ENCODE measurements at regions not wholly inside any gene's neighbourhood (a gene's known extent, or its start where the extent isn't known, plus 50 kb on each side); places are given as distances from the start of the nearest gene placed in this dataset.

- Histone ChIP-seq H3K9ac (ENCODE audit: extremely low read depth, insufficient read length, low read length) (no peak overlapping the region), H2BK15ac (ENCODE audit: low read depth, low read length) (no peak overlapping the region), H3T11ph (ENCODE audit: low read length) (no peak overlapping the region), H2BK5ac (ENCODE audit: insufficient read length, low read length) (no peak overlapping the region), H3K4ac (ENCODE audit: low read depth, low read length) (no peak overlapping the region), H2BK12ac (ENCODE audit: insufficient read length, low read depth, low read length) (no peak overlapping the region), H3K79me1 (ENCODE audit: insufficient read depth, low read depth, low read length, poor library complexity, severe bottlenecking) (no peaks in the 10 kb centered on the region), H3K4me1 (ENCODE audit: insufficient read depth, low read length) (no peaks in the 10 kb centered on the region), H3K27ac (ENCODE audit: insufficient read length, low read depth, low read length) (no peak overlapping the region), H2AFZ (ENCODE audit: low read length) (no peak overlapping the region), H3K4me2 (ENCODE audit: insufficient read depth, insufficient read length, low read length) (no peak overlapping the region), H2AK5ac (ENCODE audit: insufficient read length, low read length) (no peak overlapping the region), H3K14ac (ENCODE audit: insufficient read depth, low read length) (no peak overlapping the region), H4K5ac (ENCODE audit: insufficient read length, low read depth, low read length) (no peak overlapping the region), H3K79me2 (ENCODE audit: insufficient read depth, low read length) (no peaks in the 10 kb centered on the region), H3K27me3 (ENCODE audit: insufficient read depth, low read length) (no peaks in the 10 kb centered on the region), H4K91ac (ENCODE audit: insufficient read length, low read depth, low read length) (no peak overlapping the region), H3K56ac (ENCODE audit: insufficient read length, low read depth, low read length) (no peak overlapping the region), H3K9me3 (ENCODE audit: control insufficient read depth, low read depth, low read length) (no peaks in the 10 kb centered on the region), H2BK120ac (ENCODE audit: low read depth, low read length, poor library complexity, severe bottlenecking) (no peak overlapping the region), H3K23me2 (ENCODE audit: insufficient read length, low read depth, low read length, poor library complexity, severe bottlenecking) (no peaks in the 10 kb centered on the region), H2BK20ac (ENCODE audit: low read depth, low read length, poor library complexity, severe bottlenecking) (no peak overlapping the region), H4K20me1 (ENCODE audit: control insufficient read depth, insufficient read depth, insufficient read length) (no peaks in the 10 kb centered on the region), H4K8ac (replicated peaks; ENCODE audit: insufficient read length, low read depth, low read length) (no peak overlapping the region), H3K23ac (ENCODE audit: insufficient read length, low read depth, low read length) (no peak overlapping the region), H3K18ac (ENCODE audit: insufficient read length, low read depth, low read length) (no peak overlapping the region)
- H3K27ac Mint-ChIP-seq, result no peak overlapping the region
- no peaks in the 10 kb centered on the region for H3K27me3 Mint-ChIP-seq (ENCODE audit: low read depth)
- no peak for TF ChIP-seq CTCF (conservative IDR thresholded peaks at IDR 0.05)
- no CpG with 5 or more reads among the region's 3 CpGs for WGBS (ENCODE audit: extremely low coverage, insufficient read length, low lambda C conversion rate)
- H3K36me3 Mint-ChIP-seq (ENCODE audit: insufficient read depth in 1 of 3, low read depth in 3 of 3), result no peaks in the 10 kb centered on the region
- no peaks in the 10 kb centered on the region for H3K4me1 Mint-ChIP-seq
- DNase-seq, result no peak
- H3K4me3 Mint-ChIP-seq, result no peak overlapping the region
- H3K9me3 Mint-ChIP-seq, result peaks cover 0 to 3% of the 10 kb centered on the region in 2 experiments; a peak in 2 of 5 replicates
Measured at GRCh38 chr10:27410153-27410552, 94.0 kb upstream of the RAB18 start.
